Uterus (tissue), 3 donors: ENCODE measurements at regions not wholly inside any gene's neighbourhood (a gene's known extent, or its start where the extent isn't known, plus 50 kb on each side); places are given as distances from the start of the nearest gene placed in this dataset.

Experiments
- DNase-seq, 2 donors: peaks; one replicate each; pipeline ENCODE4 v3.0.0-alpha.2; 2019 to 2020
- H3K27ac ChIP-seq, 2 donors: fragments of 200-600 bp; sonication (generic); 1 replicate in 1 of 2; 2 replicates in 1 of 2; pipeline ENCODE4 v1.5.1; 2016 to 2018
- H3K27me3 ChIP-seq, 2 donors: fragments of 200-600 bp; sonication (generic); one replicate each; pipeline ENCODE4 v1.5.1; 2018 to 2019; ENCODE audit warnings: control low read depth in 1 of 2
- H3K36me3 ChIP-seq, 2 donors: fragments of 200-600 bp; sonication (generic); one replicate each; pipeline ENCODE4 v1.5.1; 2019; ENCODE audit warnings: control low read depth in 1 of 2
- H3K4me1 ChIP-seq, 2 donors: fragments of 200-600 bp; sonication (generic); one replicate each; pipeline ENCODE4 v1.5.1; 2018 to 2019; ENCODE audit warnings: control low read depth in 1 of 2
- H3K4me3 ChIP-seq, 2 donors: fragments of 200-600 bp; sonication (generic); 1 replicate in 1 of 2; 2 replicates in 1 of 2; pipeline ENCODE4 v1.5.1; 2018 to 2019; ENCODE audit warnings: mild to moderate bottlenecking in 1 of 2
- H3K9me3 ChIP-seq, 2 donors: fragments of 200-600 bp; sonication (generic); one replicate each; pipeline ENCODE4 v1.5.1; 2019; ENCODE audit warnings: control low read depth in 1 of 2
- POLR2A ChIP-seq, 2 donors: fragments of 450-650 bp; IDR thresholded peaks; one replicate each; pipeline ENCODE4 v1.6.1; 2016; ENCODE audit warnings: antibody characterized with exemption in 2 of 2, mild to moderate bottlenecking in 1 of 2, moderate library complexity in 1 of 2
- intact Hi-C: fragments of 100-400 bp; cut with DNase I; formaldehyde crosslinking; loops from one replicate; pipeline ENCODE4 v1.15.1; 2023; ENCODE audit warnings: low total_unique reads
- TF ChIP-seq, protein P1 (sequence below), 4 experiments: fragments of 200-600 bp in 2 of 4; fragments of 450-650 bp in 2 of 4; sonication (generic) in 2 of 4; IDR thresholded peaks; one replicate each; pipeline ENCODE4 v1.5.1; 2016 to 2019; ENCODE audit warnings: antibody characterized with exemption in 4 of 4, mild to moderate bottlenecking in 2 of 4, moderate library complexity in 1 of 4
- donor health status: DM: yes; HTN: yes; CAD: no.

DNA sequence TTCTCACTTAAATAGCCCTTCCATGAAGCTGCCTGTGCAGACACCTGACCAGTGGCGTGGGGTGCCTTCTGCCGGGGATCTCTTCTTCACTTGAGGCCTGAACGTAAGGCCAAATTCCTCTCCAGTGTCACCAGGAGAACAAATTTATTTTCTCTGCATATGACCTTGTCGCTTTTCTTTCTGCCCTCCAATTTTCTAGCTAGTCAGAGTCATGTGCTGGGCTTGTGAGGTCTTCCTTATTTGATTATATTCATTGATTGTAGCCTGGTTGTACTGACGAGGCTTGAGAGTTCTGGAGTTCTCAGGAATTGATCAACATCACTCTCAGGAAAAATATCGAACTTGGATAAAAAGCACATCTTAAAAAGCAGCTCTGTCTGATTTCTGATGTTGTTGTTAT lies 255.7 kb downstream of the BUB3 start:
- no peak overlapping the region for H3K4me3 ChIP-seq
- no peaks in the 10 kb centered on the region for H3K9me3 ChIP-seq
- H3K27ac ChIP-seq: no peak overlapping the region
- H3K36me3 ChIP-seq: no peaks in the 10 kb centered on the region
- intact Hi-C loops: no loop called here
- H3K4me1 ChIP-seq: no peaks in the 10 kb centered on the region
- no peaks in the 10 kb centered on the region for H3K27me3 ChIP-seq
- TF ChIP-seq, protein P1, sequence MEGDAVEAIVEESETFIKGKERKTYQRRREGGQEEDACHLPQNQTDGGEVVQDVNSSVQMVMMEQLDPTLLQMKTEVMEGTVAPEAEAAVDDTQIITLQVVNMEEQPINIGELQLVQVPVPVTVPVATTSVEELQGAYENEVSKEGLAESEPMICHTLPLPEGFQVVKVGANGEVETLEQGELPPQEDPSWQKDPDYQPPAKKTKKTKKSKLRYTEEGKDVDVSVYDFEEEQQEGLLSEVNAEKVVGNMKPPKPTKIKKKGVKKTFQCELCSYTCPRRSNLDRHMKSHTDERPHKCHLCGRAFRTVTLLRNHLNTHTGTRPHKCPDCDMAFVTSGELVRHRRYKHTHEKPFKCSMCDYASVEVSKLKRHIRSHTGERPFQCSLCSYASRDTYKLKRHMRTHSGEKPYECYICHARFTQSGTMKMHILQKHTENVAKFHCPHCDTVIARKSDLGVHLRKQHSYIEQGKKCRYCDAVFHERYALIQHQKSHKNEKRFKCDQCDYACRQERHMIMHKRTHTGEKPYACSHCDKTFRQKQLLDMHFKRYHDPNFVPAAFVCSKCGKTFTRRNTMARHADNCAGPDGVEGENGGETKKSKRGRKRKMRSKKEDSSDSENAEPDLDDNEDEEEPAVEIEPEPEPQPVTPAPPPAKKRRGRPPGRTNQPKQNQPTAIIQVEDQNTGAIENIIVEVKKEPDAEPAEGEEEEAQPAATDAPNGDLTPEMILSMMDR (IDR thresholded peaks at IDR 0.05): no peak
- no peak for TF ChIP-seq POLR2A (IDR thresholded peaks at IDR 0.05)
- no peak for DNase-seq

DNA sequence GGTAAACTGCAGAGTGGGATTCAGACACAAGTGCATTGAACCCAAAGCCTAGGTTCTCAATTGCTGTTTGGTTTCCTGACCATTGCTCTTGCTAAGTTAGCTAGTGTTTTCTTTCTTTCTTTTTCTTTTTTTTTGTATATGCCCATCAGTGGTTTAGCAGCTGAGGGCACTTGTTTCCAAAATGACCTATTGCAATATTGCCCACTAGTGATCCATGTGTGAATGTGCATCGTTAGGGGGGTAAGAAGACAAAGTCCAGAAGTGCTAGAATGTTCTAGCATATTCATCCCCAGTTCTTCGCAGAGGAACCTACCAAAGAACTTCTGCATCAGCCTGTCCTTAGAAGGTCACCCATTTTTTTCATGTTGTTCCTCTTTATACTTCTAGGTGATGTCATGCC lies 252.8 kb upstream of the GPR26 start:
- no peaks in the 10 kb centered on the region for H3K4me1 ChIP-seq
- DNase-seq: no peak
- no peaks in the 10 kb centered on the region for H3K36me3 ChIP-seq
- H3K9me3 ChIP-seq: no peaks in the 10 kb centered on the region
- intact Hi-C loops: no loop called here
- TF ChIP-seq, protein P1 (IDR thresholded peaks at IDR 0.05): no peak
- TF ChIP-seq POLR2A (IDR thresholded peaks at IDR 0.05): no peak
- H3K4me3 ChIP-seq: no peak overlapping the region
- H3K27ac ChIP-seq: no peak overlapping the region
- H3K27me3 ChIP-seq: no peaks in the 10 kb centered on the region

GRCh38 chr10:123415523-123415922 lies 250.6 kb upstream of the GPR26 start:
- no peaks in the 10 kb centered on the region for H3K4me1 ChIP-seq
- no peaks in the 10 kb centered on the region for H3K27me3 ChIP-seq
- no peak for DNase-seq
- no peaks in the 10 kb centered on the region for H3K36me3 ChIP-seq
- intact Hi-C loops: no loop called here
- H3K4me3 ChIP-seq: no peak overlapping the region
- no peaks in the 10 kb centered on the region for H3K9me3 ChIP-seq
- TF ChIP-seq, protein P1 (IDR thresholded peaks at IDR 0.05): no peak
- TF ChIP-seq POLR2A (IDR thresholded peaks at IDR 0.05): no peak
- H3K27ac ChIP-seq: no peak overlapping the region

GRCh38 chr10:123417414-123417813 lies 248.7 kb upstream of the GPR26 start:
- no peaks in the 10 kb centered on the region for H3K36me3 ChIP-seq
- no peaks in the 10 kb centered on the region for H3K9me3 ChIP-seq
- H3K4me1 ChIP-seq: no peaks in the 10 kb centered on the region
- TF ChIP-seq POLR2A (IDR thresholded peaks at IDR 0.05): no peak
- TF ChIP-seq, protein P1 (IDR thresholded peaks at IDR 0.05): no peak
- DNase-seq: no peak
- H3K27me3 ChIP-seq: no peaks in the 10 kb centered on the region
- H3K4me3 ChIP-seq: no peak overlapping the region
- H3K27ac ChIP-seq: no peak overlapping the region
- intact Hi-C loops: no loop called here

DNA sequence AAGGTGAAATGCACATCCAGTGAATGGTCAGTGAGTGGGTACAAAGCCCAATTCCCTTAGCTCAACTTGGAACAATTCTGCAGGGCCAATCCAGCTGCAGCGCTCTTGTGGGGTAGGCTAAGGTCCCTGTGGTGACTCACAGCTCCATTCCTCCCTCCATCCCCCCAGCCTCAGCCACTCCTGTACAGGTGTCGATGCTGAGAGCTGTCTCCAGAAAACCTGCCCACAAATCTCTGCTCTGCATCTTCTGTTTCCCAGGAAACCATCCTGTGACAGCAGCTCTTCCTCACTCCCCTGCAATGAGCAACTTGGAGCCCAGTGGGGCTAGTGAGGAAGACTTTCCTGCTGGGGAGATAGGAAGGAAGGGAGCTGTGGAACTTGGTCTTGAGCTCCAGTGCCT lies 244.7 kb upstream of the GPR26 start:
- intact Hi-C loops: no loop called here
- Histone ChIP-seq H3K36me3 (no peaks in the 10 kb centered on the region), H3K4me3 (no peak overlapping the region), H3K9me3 (no peaks in the 10 kb centered on the region), H3K27ac (no peak overlapping the region), H3K27me3 (no peaks in the 10 kb centered on the region), H3K4me1 (no peaks in the 10 kb centered on the region)
- TF ChIP-seq, protein P1 (IDR thresholded peaks at IDR 0.05): no peak
- TF ChIP-seq POLR2A (IDR thresholded peaks at IDR 0.05): no peak
- DNase-seq: no peak
